Memory B cell (primary cell): ENCODE measurements at regions not wholly inside any gene's neighbourhood (a gene's known extent, or its start where the extent isn't known, plus 50 kb on each side); places are given as distances from the start of the nearest gene placed in this dataset.
"Not testable (repeated sequence)": the region's sequence is repeated elsewhere in the genome, so short reads cannot be mapped to it uniquely, and the experiment has no call there.

Experiments used
- ATAC-seq: fragments of 150-1000 bp; cut with Tn5 transposase; 2 replicates; pipeline ENCODE4 v1.10.0; 2021; ENCODE audit warnings: low read depth, mild to moderate bottlenecking, moderate library complexity
- DNase-seq, 2 donors: peaks; one replicate each; pipeline ENCODE4 v3.0.0; 2022; ENCODE audit warnings: low spot score in 2 of 2
- H3K27ac Mint-ChIP-seq: one replicate; pipeline ENCODE4 v1.8.0; 2022; ENCODE audit warnings: mild to moderate bottlenecking, moderate library complexity, mixed read lengths
- H3K27me3 Mint-ChIP-seq: one replicate; pipeline ENCODE4 v1.8.0; 2022; ENCODE audit warnings: mixed read lengths
- H3K36me3 Mint-ChIP-seq: one replicate; pipeline ENCODE4 v1.8.0; 2022; ENCODE audit warnings: mild to moderate bottlenecking, mixed read lengths
- H3K4me1 Mint-ChIP-seq: one replicate; pipeline ENCODE4 v1.8.0; 2022; ENCODE audit warnings: mixed read lengths
- H3K4me3 Mint-ChIP-seq: one replicate; pipeline ENCODE4 v1.8.0; 2022; ENCODE audit warnings: mild to moderate bottlenecking, moderate library complexity, mixed read lengths
- H3K9me3 Mint-ChIP-seq: one replicate; pipeline ENCODE4 v1.8.0; 2022; ENCODE audit warnings: mixed read lengths

- H3K36me3 Mint-ChIP-seq: no peaks in the 10 kb centered on the region
- ATAC-seq (no peak), DNase-seq (no peak)
- H3K9me3 Mint-ChIP-seq: peaks cover 3% of the 10 kb centered on the region
- no peak overlapping the region for H3K27ac Mint-ChIP-seq
- no peaks in the 10 kb centered on the region for H3K27me3 Mint-ChIP-seq
- no peak overlapping the region for H3K4me3 Mint-ChIP-seq
- H3K4me1 Mint-ChIP-seq: no peaks in the 10 kb centered on the region
Measured at GRCh38 chr9:102185962-102186361, 447.5 kb upstream of the GRIN3A start.

GRCh38 chr9:102185371-102185770 lies 446.9 kb upstream of the GRIN3A start:
- H3K36me3 Mint-ChIP-seq: no peaks in the 10 kb centered on the region
- H3K9me3 Mint-ChIP-seq: peaks cover 3% of the 10 kb centered on the region
- DNase-seq (no peak), ATAC-seq (no peak)
- no peaks in the 10 kb centered on the region for H3K27me3 Mint-ChIP-seq
- H3K4me1 Mint-ChIP-seq: no peaks in the 10 kb centered on the region
- H3K27ac Mint-ChIP-seq: no peak overlapping the region
- no peak overlapping the region for H3K4me3 Mint-ChIP-seq

DNA sequence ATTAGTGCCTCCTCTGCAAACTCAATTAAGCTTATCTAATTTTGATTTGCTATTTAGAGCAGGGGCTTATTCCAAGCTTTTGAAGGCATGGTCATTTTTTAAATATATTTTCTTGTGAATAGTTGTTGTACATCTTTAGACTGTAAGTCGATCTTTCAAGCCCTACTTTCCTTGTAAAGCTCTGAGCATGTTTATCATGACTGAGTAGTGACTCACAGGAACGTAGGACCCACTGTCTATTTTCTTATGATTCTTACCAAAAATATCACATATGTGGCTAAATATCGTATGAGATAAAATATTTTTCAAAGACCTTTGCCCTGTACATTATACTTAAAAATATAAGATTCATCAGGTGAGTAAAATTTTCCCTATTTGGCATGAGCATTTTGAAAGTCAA lies 440.4 kb upstream of the GRIN3A start:
- no peaks in the 10 kb centered on the region for H3K36me3 Mint-ChIP-seq
- H3K4me1 Mint-ChIP-seq: no peaks in the 10 kb centered on the region
- peaks cover 9% of the 10 kb centered on the region for H3K9me3 Mint-ChIP-seq
- ATAC-seq (no peak), DNase-seq (no peak)
- H3K27me3 Mint-ChIP-seq: no peaks in the 10 kb centered on the region
- no peak overlapping the region for H3K4me3 Mint-ChIP-seq
- H3K27ac Mint-ChIP-seq: no peak overlapping the region

DNA sequence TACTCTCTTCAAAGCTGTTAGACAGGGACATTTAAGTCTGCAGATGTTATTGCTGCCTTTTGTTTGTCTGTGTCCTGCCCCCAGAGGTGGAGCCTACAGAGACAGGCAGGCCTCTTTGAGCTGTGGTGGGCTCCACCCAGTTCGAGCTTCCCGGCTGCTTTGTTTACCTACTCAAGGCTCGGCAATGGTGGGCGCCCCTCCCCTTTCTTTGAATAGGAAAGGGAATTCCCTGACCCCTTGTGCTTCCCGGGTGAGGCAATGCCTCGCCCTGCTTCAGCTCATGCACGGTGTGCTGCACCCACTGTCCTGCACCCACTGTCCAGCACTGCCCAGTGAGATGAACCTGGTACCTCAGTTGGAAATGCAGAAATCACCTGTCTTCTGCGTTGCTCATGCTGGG lies 435.8 kb upstream of the GRIN3A start:
- not testable (repeated sequence) for ATAC-seq, H3K36me3 Mint-ChIP-seq, DNase-seq, H3K27ac Mint-ChIP-seq, H3K4me1 Mint-ChIP-seq, H3K27me3 Mint-ChIP-seq, H3K4me3 Mint-ChIP-seq
- peaks cover 11% of the 10 kb centered on the region for H3K9me3 Mint-ChIP-seq

DNA sequence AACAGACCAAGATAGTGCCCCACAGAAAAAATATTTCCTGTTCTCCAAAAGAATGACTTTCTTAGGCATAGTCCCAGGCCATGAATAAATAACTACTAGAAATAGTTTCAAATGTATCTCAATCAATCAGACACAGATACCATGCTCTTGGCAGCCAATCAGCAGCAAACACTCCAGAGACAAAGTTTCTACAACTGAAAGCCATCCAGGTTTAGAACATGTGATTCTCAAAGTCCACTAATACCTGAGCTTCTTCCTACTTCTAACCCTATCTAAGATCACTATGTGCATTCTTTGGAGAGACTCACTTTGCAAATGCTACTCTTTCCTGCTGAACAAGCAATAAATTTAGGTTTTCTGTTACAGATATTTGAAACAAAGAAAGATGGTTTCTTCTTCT lies 425.8 kb upstream of the GRIN3A start:
- Mint-ChIP-seq H3K4me3 (no peak overlapping the region), H3K9me3 (peaks cover 5% of the 10 kb centered on the region)
- DNase-seq: no peak

DNA sequence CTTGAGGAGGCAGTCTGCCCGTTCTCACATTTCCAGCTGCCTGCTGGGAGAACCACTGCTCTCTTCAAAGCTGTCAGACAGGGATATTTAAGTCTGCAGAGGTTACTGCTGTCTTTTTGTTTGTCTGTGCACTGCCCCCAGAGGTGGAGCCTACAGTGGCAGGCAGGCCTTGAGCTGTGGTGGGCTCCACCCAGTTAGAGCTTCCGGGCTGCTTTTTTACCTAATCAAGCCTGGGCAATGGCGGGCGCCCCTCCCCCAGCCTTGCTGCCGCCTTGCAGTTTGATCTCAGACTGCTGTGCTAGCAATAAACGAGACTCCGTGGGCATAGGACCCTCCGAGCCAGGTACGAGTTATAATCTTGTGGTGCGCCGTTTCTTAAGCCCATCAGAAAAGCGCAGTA lies 414.6 kb upstream of the GRIN3A start:
- not testable (repeated sequence) for H3K27me3 Mint-ChIP-seq, H3K9me3 Mint-ChIP-seq, ATAC-seq, H3K36me3 Mint-ChIP-seq, H3K4me3 Mint-ChIP-seq, H3K4me1 Mint-ChIP-seq, DNase-seq, H3K27ac Mint-ChIP-seq

More for the DNA sequence above, 425.8 kb upstream of the GRIN3A start:
- Mint-ChIP-seq H3K27me3 (no peaks in the 10 kb centered on the region), H3K27ac (no peak overlapping the region), H3K4me1 (no peaks in the 10 kb centered on the region), H3K36me3 (no peaks in the 10 kb centered on the region)
- no peak for ATAC-seq

DNA sequence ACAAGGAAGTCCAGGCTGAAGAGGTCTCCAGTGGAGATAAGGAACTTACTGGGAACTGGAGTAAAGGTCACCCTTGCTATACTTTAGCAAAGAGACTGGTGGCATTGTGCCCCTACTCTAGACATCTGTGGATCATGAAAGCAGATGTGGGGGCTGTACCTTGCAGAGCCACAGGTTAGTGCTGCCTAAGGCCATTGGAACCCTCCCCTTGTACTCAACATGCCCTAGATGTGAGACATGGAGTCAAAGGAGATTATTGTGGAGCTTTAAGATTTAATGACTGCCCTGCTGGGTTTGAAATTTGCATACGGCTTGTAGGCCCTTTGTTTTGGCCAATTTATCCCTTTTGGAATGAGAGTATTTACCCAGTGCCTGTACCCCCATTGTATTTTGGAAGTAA lies 397.3 kb upstream of the GRIN3A start:
- DNase-seq (no peak), ATAC-seq (no peak)
- no peaks in the 10 kb centered on the region for H3K4me1 Mint-ChIP-seq
- no peaks in the 10 kb centered on the region for H3K27me3 Mint-ChIP-seq
- H3K27ac Mint-ChIP-seq: no peak overlapping the region
- no peak overlapping the region for H3K4me3 Mint-ChIP-seq
- H3K9me3 Mint-ChIP-seq: peaks cover 2% of the 10 kb centered on the region
- H3K36me3 Mint-ChIP-seq: no peaks in the 10 kb centered on the region

- H3K27me3 Mint-ChIP-seq: no peaks in the 10 kb centered on the region
- ATAC-seq: no peak
- no peak overlapping the region for H3K27ac Mint-ChIP-seq
- DNase-seq: no peak
- H3K9me3 Mint-ChIP-seq: peaks cover 2% of the 10 kb centered on the region
- H3K36me3 Mint-ChIP-seq: no peaks in the 10 kb centered on the region
- H3K4me3 Mint-ChIP-seq: no peak overlapping the region
- H3K4me1 Mint-ChIP-seq: no peaks in the 10 kb centered on the region
Measured at GRCh38 chr9:102124465-102124864, 386.0 kb upstream of the GRIN3A start.

DNA sequence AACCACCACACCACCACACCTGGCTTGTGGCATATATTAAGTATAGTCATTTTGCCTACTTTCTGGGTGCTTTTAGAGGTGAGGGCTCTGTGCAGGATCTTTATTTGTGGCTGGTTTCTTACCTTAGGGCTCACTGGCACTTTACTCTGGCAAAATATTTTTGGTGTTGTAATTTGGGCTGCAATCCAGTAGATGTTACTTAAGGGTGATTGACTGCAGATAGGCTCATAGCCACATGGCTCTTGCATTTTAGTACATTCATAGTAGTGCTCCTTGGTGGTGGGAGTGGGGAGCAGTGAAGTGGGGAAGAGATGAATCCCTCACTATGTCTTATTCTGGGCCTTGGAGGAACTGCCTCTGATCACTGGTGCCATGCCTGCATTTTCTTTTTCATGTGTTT lies 376.1 kb upstream of the GRIN3A start:
- Mint-ChIP-seq H3K4me3 (no peak overlapping the region), H3K27me3 (no peaks in the 10 kb centered on the region), H3K4me1 (no peaks in the 10 kb centered on the region), H3K9me3 (peaks cover 15% of the 10 kb centered on the region), H3K36me3 (no peaks in the 10 kb centered on the region), H3K27ac (no peak overlapping the region)
- DNase-seq (no peak), ATAC-seq (no peak)

DNA sequence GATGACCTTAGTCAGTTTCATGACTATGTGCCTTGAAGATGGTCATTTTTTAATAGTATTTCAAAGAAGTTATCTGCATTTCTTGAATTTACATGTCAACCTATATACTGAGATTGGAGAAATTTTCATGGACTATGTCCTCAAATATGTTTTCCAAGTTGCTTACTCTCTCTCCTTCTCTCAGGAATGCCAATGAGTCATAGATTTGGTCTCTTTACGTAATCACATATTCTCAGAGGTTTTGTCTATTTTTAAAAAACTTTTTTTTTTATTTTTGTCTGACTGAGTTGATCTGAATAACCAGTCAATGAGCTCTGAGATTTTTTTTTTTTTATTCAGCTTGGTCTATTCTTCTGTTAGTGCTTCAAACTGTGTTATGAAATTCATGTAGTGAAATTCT lies 374.7 kb upstream of the GRIN3A start:
- DNase-seq: no peak
- Mint-ChIP-seq H3K27me3 (no peaks in the 10 kb centered on the region), H3K4me3 (no peak overlapping the region), H3K4me1 (no peaks in the 10 kb centered on the region), H3K27ac (no peak overlapping the region), H3K36me3 (no peaks in the 10 kb centered on the region), H3K9me3 (peaks cover 11% of the 10 kb centered on the region)
- ATAC-seq: no peak

- no peaks in the 10 kb centered on the region for H3K27me3 Mint-ChIP-seq
- H3K27ac Mint-ChIP-seq: no peak overlapping the region
- H3K4me1 Mint-ChIP-seq: no peaks in the 10 kb centered on the region
- no peaks in the 10 kb centered on the region for H3K36me3 Mint-ChIP-seq
- no peak overlapping the region for H3K4me3 Mint-ChIP-seq
- DNase-seq (no peak), ATAC-seq (no peak)
- peaks cover 2% of the 10 kb centered on the region for H3K9me3 Mint-ChIP-seq
Measured at GRCh38 chr9:102106439-102106838, 368.0 kb upstream of the GRIN3A start.

DNA sequence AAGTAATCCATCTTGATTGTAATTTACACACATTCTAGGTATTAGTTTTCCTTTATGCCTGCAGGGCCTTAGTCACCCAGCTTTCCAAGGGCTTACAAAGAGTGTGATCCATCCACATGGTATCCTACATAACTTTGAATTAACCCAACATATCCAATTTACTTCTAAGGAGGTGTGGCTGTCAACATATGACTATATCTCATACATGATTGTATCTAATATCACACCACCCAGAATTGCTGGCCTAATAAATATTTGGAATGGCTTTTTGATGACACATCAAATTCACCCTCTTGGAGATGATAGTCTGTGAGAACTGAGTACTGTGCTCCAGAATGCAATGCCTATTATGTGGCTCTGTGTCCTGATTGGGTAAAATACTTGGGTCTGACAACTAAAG lies 363.3 kb upstream of the GRIN3A start:
- no peaks in the 10 kb centered on the region for H3K27me3 Mint-ChIP-seq
- ATAC-seq: no peak
- H3K36me3 Mint-ChIP-seq: no peaks in the 10 kb centered on the region
- H3K4me1 Mint-ChIP-seq: no peaks in the 10 kb centered on the region
- DNase-seq: no peak
- no peak overlapping the region for H3K4me3 Mint-ChIP-seq
- no peak overlapping the region for H3K27ac Mint-ChIP-seq
- peaks cover 3% of the 10 kb centered on the region for H3K9me3 Mint-ChIP-seq

GRCh38 chr9:102087141-102087540 lies 348.7 kb upstream of the GRIN3A start:
- H3K4me1 Mint-ChIP-seq: no peaks in the 10 kb centered on the region
- H3K27me3 Mint-ChIP-seq: no peaks in the 10 kb centered on the region
- no peak for DNase-seq
- no peak overlapping the region for H3K4me3 Mint-ChIP-seq
- no peak overlapping the region for H3K27ac Mint-ChIP-seq
- ATAC-seq: no peak
- peaks cover 2% of the 10 kb centered on the region for H3K9me3 Mint-ChIP-seq
- H3K36me3 Mint-ChIP-seq: no peaks in the 10 kb centered on the region

DNA sequence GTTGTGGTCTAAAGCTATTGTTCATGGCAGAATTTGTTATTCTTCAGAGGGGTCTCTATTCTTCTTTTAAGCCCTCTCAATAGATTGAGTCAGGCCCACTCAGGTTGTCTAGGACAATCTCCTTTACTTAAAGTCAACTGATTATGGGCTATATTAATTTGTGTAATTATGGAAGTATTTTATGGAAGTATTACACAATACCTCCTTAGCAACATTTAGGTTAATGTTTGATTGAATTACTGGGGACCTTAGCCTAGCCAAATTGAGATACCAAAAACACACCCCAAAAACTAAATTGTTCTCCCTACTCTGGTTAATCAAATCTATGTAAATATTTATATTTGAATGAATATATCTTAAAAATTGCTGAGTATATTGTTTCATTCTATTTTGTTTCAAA lies 347.1 kb upstream of the GRIN3A start:
- DNase-seq: no peak
- Mint-ChIP-seq H3K9me3 (peaks cover 2% of the 10 kb centered on the region), H3K4me3 (no peak overlapping the region), H3K4me1 (no peaks in the 10 kb centered on the region), H3K27ac (no peak overlapping the region), H3K27me3 (no peaks in the 10 kb centered on the region), H3K36me3 (no peaks in the 10 kb centered on the region)
- no peak for ATAC-seq

DNA sequence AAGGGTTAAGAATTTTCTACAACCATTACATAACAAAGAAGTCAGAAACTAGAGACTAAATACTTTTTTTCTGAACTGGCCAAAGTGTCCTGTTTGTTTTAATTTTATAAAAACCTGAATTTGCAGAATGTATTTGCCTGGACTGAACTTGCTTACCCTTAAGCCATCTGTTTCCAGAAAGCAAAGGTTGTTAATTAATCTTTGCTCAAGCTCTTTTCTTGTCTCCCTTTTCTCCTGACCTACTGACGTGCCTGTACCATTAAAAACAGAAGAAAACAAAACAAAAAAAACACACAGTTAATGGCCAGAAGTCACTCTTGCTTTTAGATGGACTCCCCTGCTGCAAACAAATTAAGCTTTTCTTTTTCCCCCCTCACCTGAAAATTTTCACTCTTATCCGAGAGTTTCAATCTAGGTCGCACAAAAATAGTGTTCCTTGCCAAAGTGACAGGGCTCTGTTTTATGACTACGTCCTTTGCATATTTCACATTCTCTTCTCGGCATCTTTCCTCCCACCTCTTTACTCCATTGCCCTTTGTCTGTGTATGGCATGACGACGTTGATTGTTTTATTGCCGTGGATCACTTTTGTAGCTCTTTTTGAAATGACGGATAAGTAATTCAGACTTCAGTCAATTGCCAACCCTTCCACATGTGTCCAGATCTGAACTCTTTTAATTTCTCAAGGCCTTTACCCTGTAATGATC lies 333.8 kb upstream of the GRIN3A start:
- Mint-ChIP-seq H3K4me3 (no peak overlapping the region), H3K4me1 (no peaks in the 10 kb centered on the region), H3K36me3 (no peaks in the 10 kb centered on the region), H3K27ac (no peak overlapping the region), H3K9me3 (peaks cover 6% of the 10 kb centered on the region), H3K27me3 (no peaks in the 10 kb centered on the region)
- DNase-seq (no peak), ATAC-seq (no peak)
